CD14-positive monocyte (primary cell): ENCODE measurements at regions not wholly inside any gene's neighbourhood (a gene's known extent, or its start where the extent isn't known, plus 50 kb on each side); places are given as distances from the start of the nearest gene placed in this dataset.
"Not testable (repeated sequence)": the region's sequence is repeated elsewhere in the genome, so short reads cannot be mapped to it uniquely, and the experiment has no call there.

Source experiments
- DNase-seq, 3 donors: peaks; one replicate each; pipeline ENCODE4 v3.0.0-alpha.2; 2011 to 2022
- H2AFZ ChIP-seq: 2 replicates; pipeline ENCODE4 v1.6.0; 2012; ENCODE audit warnings: mild to moderate bottlenecking, low read depth, low read length, inconsistent platforms; ENCODE audit not compliant: insufficient read depth, poor library complexity, severe bottlenecking
- H3K27ac ChIP-seq, 2 donors: 1 replicate in 1 of 2; 2 replicates in 1 of 2; pipeline ENCODE4 v1.5.1; 2012 to 2013; ENCODE audit warnings: low read length in 2 of 2, control low read depth in 1 of 2, inconsistent platforms in 1 of 2, low read depth in 1 of 2, mild to moderate bottlenecking in 1 of 2
- H3K27me3 ChIP-seq, 2 donors: one replicate each; pipeline versions ENCODE4 v1.6.0 to v1.6.1; 2011 to 2013; ENCODE audit warnings: low read length in 2 of 2; ENCODE audit not compliant: control insufficient read depth in 2 of 2, insufficient read depth in 2 of 2
- H3K36me3 ChIP-seq, 2 donors: replicated peaks in 1 of 2; 1 replicate in 1 of 2; 2 replicates in 1 of 2; pipeline versions ENCODE4 v1.5.1 to v1.6.1; 2012 to 2013; ENCODE audit warnings: low read length in 2 of 2, control low read depth in 1 of 2, inconsistent platforms in 1 of 2, mild to moderate bottlenecking in 1 of 2; ENCODE audit not compliant: insufficient read depth in 2 of 2, control insufficient read depth in 1 of 2
- H3K4me1 ChIP-seq, 2 donors: 1 replicate in 1 of 2; 2 replicates in 1 of 2; pipeline versions ENCODE4 v1.5.1 to v1.6.1; 2012 to 2013; ENCODE audit warnings: low read length in 2 of 2, control low read depth in 1 of 2, inconsistent platforms in 1 of 2, mild to moderate bottlenecking in 1 of 2, moderate library complexity in 1 of 2; ENCODE audit not compliant: insufficient read depth in 2 of 2, control insufficient read depth in 1 of 2
- H3K4me2 ChIP-seq: replicated peaks from 2 replicates; pipeline ENCODE3; 2012; ENCODE audit warnings: low read length, moderate library complexity, mild to moderate bottlenecking; ENCODE audit not compliant: poor library complexity, severe bottlenecking; ENCODE audit errors: extremely low read depth
- H3K4me3 ChIP-seq, 3 experiments: fragments of 200-600 bp in 1 of 3; sonication (generic) in 1 of 3; replicated peaks in 1 of 3; 1 replicate in 2 of 3; 2 replicates in 1 of 3; pipeline ENCODE4 v1.5.1; 2011 to 2013; ENCODE audit warnings: low read length in 3 of 3, mild to moderate bottlenecking in 3 of 3, control low read depth in 2 of 3, low read depth in 2 of 3, inconsistent platforms in 1 of 3, moderate library complexity in 1 of 3
- H3K79me2 ChIP-seq: 2 replicates; pipeline ENCODE4 v1.6.0; 2012; ENCODE audit warnings: mild to moderate bottlenecking, control low read depth, inconsistent platforms, low read length, moderate library complexity; ENCODE audit not compliant: insufficient read depth
- H3K9ac ChIP-seq: 2 replicates; pipeline ENCODE4 v1.6.0; 2017; ENCODE audit warnings: low read length, mild to moderate bottlenecking; ENCODE audit not compliant: insufficient read depth, poor library complexity, severe bottlenecking
- H3K9me3 ChIP-seq, 2 donors: replicated peaks in 1 of 2; 1 replicate in 1 of 2; 2 replicates in 1 of 2; pipeline versions ENCODE4 v1.5.1 to v1.6.1; 2012 to 2013; ENCODE audit warnings: low read length in 2 of 2, control low read depth in 1 of 2; ENCODE audit not compliant: control insufficient read depth in 1 of 2, insufficient read depth in 1 of 2
- H4K20me1 ChIP-seq: 2 replicates; pipeline ENCODE4 v1.6.0; 2012; ENCODE audit warnings: mild to moderate bottlenecking, low read length, control low read depth, moderate library complexity; ENCODE audit not compliant: insufficient read depth
- H3K27ac Mint-ChIP-seq, 7 donors: one replicate each; pipeline ENCODE4 v1.8.0; 2020; ENCODE audit warnings: mild to moderate bottlenecking in 7 of 7, mixed read lengths in 7 of 7, moderate library complexity in 6 of 7, inconsistent platforms in 2 of 7
- H3K27me3 Mint-ChIP-seq, 3 donors: one replicate each; pipeline ENCODE4 v1.8.0; 2021 to 2022; ENCODE audit warnings: low read depth in 3 of 3, mild to moderate bottlenecking in 3 of 3, mixed read lengths in 3 of 3, moderate library complexity in 3 of 3, inconsistent platforms in 1 of 3
- H3K36me3 Mint-ChIP-seq, 2 donors: one replicate each; pipeline ENCODE4 v1.8.0; 2020; ENCODE audit warnings: mixed read lengths in 2 of 2, inconsistent platforms in 1 of 2, mild to moderate bottlenecking in 1 of 2
- H3K4me1 Mint-ChIP-seq: one replicate; pipeline ENCODE4 v1.8.0; 2020; ENCODE audit warnings: mild to moderate bottlenecking, mixed read lengths
- H3K4me3 Mint-ChIP-seq, 2 donors: one replicate each; pipeline ENCODE4 v1.8.0; 2020; ENCODE audit warnings: mild to moderate bottlenecking in 2 of 2, mixed read lengths in 2 of 2, moderate library complexity in 1 of 2
- H3K9me3 Mint-ChIP-seq, 7 donors: one replicate each; pipeline ENCODE4 v1.8.0; 2020 to 2022; ENCODE audit warnings: mixed read lengths in 7 of 7, mild to moderate bottlenecking in 6 of 7, moderate library complexity in 6 of 7, inconsistent platforms in 2 of 7
- CTCF ChIP-seq: fragments of 200-600 bp; IDR thresholded peaks from one replicate; pipeline ENCODE4 v1.8.0; 2022; ENCODE audit warnings: antibody characterized with exemption, mild to moderate bottlenecking
- WGBS: methylation state at CpG from one replicate; pipeline ENCODE4 v1.1.5; 2013; ENCODE audit warnings: missing lambda C conversion rate; ENCODE audit not compliant: insufficient coverage; 5-methylcytosine and 5-hydroxymethylcytosine counted together
- intact Hi-C, 2 donors: fragments of 100-400 bp; cut with micrococcal nuclease; formaldehyde crosslinking; loops; one replicate each; pipeline versions ENCODE4 v1.15.0 to v1.15.1; 2023

GRCh38 chr9:85863875-85864274 lies 77.1 kb upstream of the NAA35 start:
- no CpG with 5 or more reads among the region's 2 CpGs for WGBS
- no peaks in the 10 kb centered on the region for H3K9me3 ChIP-seq
- H4K20me1 ChIP-seq, result no peaks in the 10 kb centered on the region
- no peak overlapping the region for H3K27ac ChIP-seq
- no peak overlapping the region for H3K4me2 ChIP-seq
- Mint-ChIP-seq H3K36me3 (peaks cover 0 to 2% of the 10 kb centered on the region in 2 donors), H3K27me3 (peaks cover 0 to 6% (median 0%) of the 10 kb centered on the region in 3 donors), H3K4me1 (peaks cover 3% of the 10 kb centered on the region), H3K9me3 (peaks cover 0 to 5% (median 0%) of the 10 kb centered on the region in 7 donors), H3K4me3 (no peak overlapping the region), H3K27ac (no peak overlapping the region)
- H3K79me2 ChIP-seq, result no peaks in the 10 kb centered on the region
- H3K9ac ChIP-seq, result no peak overlapping the region
- H2AFZ ChIP-seq, result no peak overlapping the region
- no peaks in the 10 kb centered on the region for H3K4me1 ChIP-seq
- intact Hi-C loops, result no loop called here
- H3K4me3 ChIP-seq, result no peak overlapping the region
- DNase-seq, result no peak
- no peak for TF ChIP-seq CTCF
- no peaks in the 10 kb centered on the region for H3K36me3 ChIP-seq
- H3K27me3 ChIP-seq, result no peaks in the 10 kb centered on the region

GRCh38 chr9:85871008-85871407 lies 69.9 kb upstream of the NAA35 start:
- H3K4me3 ChIP-seq, result no peak overlapping the region
- TF ChIP-seq CTCF, result no peak
- peaks cover 0 to 6% (median 2%) of the 10 kb centered on the region in 7 donors for H3K9me3 Mint-ChIP-seq
- H3K27ac ChIP-seq, result no peak overlapping the region
- DNase-seq, result no peak
- no peak overlapping the region for H3K27ac Mint-ChIP-seq
- no peaks in the 10 kb centered on the region for H3K36me3 Mint-ChIP-seq
- no peaks in the 10 kb centered on the region for H4K20me1 ChIP-seq
- H3K9ac ChIP-seq, result no peak overlapping the region
- no peaks in the 10 kb centered on the region for H3K4me1 ChIP-seq
- no peak overlapping the region for H3K4me3 Mint-ChIP-seq
- H3K9me3 ChIP-seq, result no peaks in the 10 kb centered on the region
- H2AFZ ChIP-seq, result no peak overlapping the region
- no peaks in the 10 kb centered on the region for H3K79me2 ChIP-seq
- H3K27me3 ChIP-seq, result no peaks in the 10 kb centered on the region
- intact Hi-C loops, result no loop called here
- no peaks in the 10 kb centered on the region for H3K36me3 ChIP-seq
- H3K4me1 Mint-ChIP-seq, result peaks cover 1% of the 10 kb centered on the region
- no peak overlapping the region for H3K4me2 ChIP-seq
- peaks cover 0 to 5% (median 0%) of the 10 kb centered on the region in 3 donors for H3K27me3 Mint-ChIP-seq
- no CpG with 5 or more reads among the region's 2 CpGs for WGBS

DNA sequence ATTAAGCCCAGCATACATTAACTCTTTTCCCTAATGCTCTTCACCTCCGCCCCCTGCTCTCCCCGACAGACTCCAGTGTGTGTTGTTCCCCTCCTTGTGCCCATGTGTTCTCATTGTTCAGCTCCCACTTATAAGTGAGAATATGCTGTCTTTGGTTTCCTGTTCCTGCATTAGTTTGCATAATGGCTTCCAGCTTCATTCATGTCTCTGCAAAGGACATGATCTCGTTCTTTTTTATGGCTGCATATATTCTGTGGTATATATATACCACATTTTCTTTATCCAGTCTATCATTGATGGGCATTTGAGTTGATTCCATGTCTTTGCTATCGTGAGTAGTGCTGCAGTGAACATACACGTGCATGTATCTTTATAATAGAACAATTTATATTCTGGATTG lies 69.3 kb upstream of the NAA35 start:
- not testable (repeated sequence) for H3K27ac ChIP-seq, H3K4me3 Mint-ChIP-seq

More for the DNA sequence above, 69.3 kb upstream of the NAA35 start:
- H3K4me1 Mint-ChIP-seq, H3K27me3 Mint-ChIP-seq, H3K9ac ChIP-seq, H3K4me3 ChIP-seq, H3K4me2 ChIP-seq, H3K9me3 Mint-ChIP-seq, H3K4me1 ChIP-seq, H3K27ac Mint-ChIP-seq, H3K36me3 Mint-ChIP-seq, H3K9me3 ChIP-seq, DNase-seq, intact Hi-C loops, H3K36me3 ChIP-seq, H3K79me2 ChIP-seq, H3K27me3 ChIP-seq, H4K20me1 ChIP-seq, H2AFZ ChIP-seq: not testable (repeated sequence)
- WGBS, result no CpG with 5 or more reads among the region's 5 CpGs
